ENCODE measurements at regions not wholly inside any gene's neighbourhood (a gene's known extent, or its start where the extent isn't known, plus 50 kb on each side); places are given as distances from the start of the nearest gene placed in this dataset.

- H3K4me1 ChIP-seq = no peaks in the 10 kb centered on the region
- no peak overlapping the region for H3K27ac ChIP-seq
- intact Hi-C loops (cut with DNase I; ENCODE audit: low total_unique reads) = no loop called here
- H3K9me3 ChIP-seq = no peaks in the 10 kb centered on the region
- no peak overlapping the region for H3K4me3 ChIP-seq
- DNase-seq = no peak
- H3K36me3 ChIP-seq = no peaks in the 10 kb centered on the region
- no peaks in the 10 kb centered on the region for H3K27me3 ChIP-seq
- TF ChIP-seq CTCF (IDR thresholded peaks at IDR 0.05) = no peak
- TF ChIP-seq POLR2A (IDR thresholded peaks at IDR 0.05) = no peak
Measured at GRCh38 chr17:77718669-77718961, 239.9 kb upstream of the TNRC6C start.

- no peak for DNase-seq
- intact Hi-C loops (cut with DNase I; ENCODE audit: low total_unique reads) = no loop called here
- Histone ChIP-seq H3K27me3 (no peaks in the 10 kb centered on the region), H3K36me3 (no peaks in the 10 kb centered on the region), H3K9me3 (no peaks in the 10 kb centered on the region), H3K4me1 (no peaks in the 10 kb centered on the region), H3K27ac (no peak overlapping the region), H3K4me3 (no peak overlapping the region)
- TF ChIP-seq CTCF (IDR thresholded peaks at IDR 0.05) (no peak), POLR2A (IDR thresholded peaks at IDR 0.05) (no peak)
Measured at GRCh38 chr17:77719806-77720205, 238.7 kb upstream of the TNRC6C start.

- Histone ChIP-seq H3K27ac (no peak overlapping the region), H3K36me3 (no peaks in the 10 kb centered on the region), H3K9me3 (no peaks in the 10 kb centered on the region), H3K4me1 (no peaks in the 10 kb centered on the region), H3K4me3 (no peak overlapping the region), H3K27me3 (no peaks in the 10 kb centered on the region)
- intact Hi-C loops (cut with DNase I; ENCODE audit: low total_unique reads) = no loop called here
- TF ChIP-seq POLR2A (IDR thresholded peaks at IDR 0.05) (no peak), CTCF (IDR thresholded peaks at IDR 0.05) (no peak)
- DNase-seq = no peak
Measured at GRCh38 chr17:77720946-77721845, 237.3 kb upstream of the TNRC6C start.

GRCh38 chr17:77721846-77722160, 236.7 kb upstream of the TNRC6C start:
- H3K4me1 ChIP-seq = no peaks in the 10 kb centered on the region
- H3K27me3 ChIP-seq = no peaks in the 10 kb centered on the region
- H3K4me3 ChIP-seq = no peak overlapping the region
- H3K36me3 ChIP-seq = no peaks in the 10 kb centered on the region
- no peak for DNase-seq
- intact Hi-C loops (cut with DNase I; ENCODE audit: low total_unique reads) = no loop called here
- H3K27ac ChIP-seq = no peak overlapping the region
- no peaks in the 10 kb centered on the region for H3K9me3 ChIP-seq
- no peak for TF ChIP-seq POLR2A (IDR thresholded peaks at IDR 0.05)
- TF ChIP-seq CTCF (IDR thresholded peaks at IDR 0.05) = no peak

GRCh38 chr17:77722366-77722765, 236.1 kb upstream of the TNRC6C start:
- DNase-seq = no peak
- H3K27me3 ChIP-seq = no peaks in the 10 kb centered on the region
- TF ChIP-seq CTCF (IDR thresholded peaks at IDR 0.05) (no peak), POLR2A (IDR thresholded peaks at IDR 0.05) (no peak)
- no peak overlapping the region for H3K4me3 ChIP-seq
- H3K27ac ChIP-seq = no peak overlapping the region
- H3K36me3 ChIP-seq = no peaks in the 10 kb centered on the region
- no peaks in the 10 kb centered on the region for H3K9me3 ChIP-seq
- no peaks in the 10 kb centered on the region for H3K4me1 ChIP-seq
- intact Hi-C loops (cut with DNase I; ENCODE audit: low total_unique reads) = no loop called here
